NCI-H1092 treated with DMSO at 0.1 percent for 48 hours (cell line): ENCODE measurements at regions not wholly inside any gene's neighbourhood (a gene's known extent, or its start where the extent isn't known, plus 50 kb on each side); places are given as distances from the start of the nearest gene placed in this dataset.
"Not testable (repeated sequence)": the region's sequence is repeated elsewhere in the genome, so short reads cannot be mapped to it uniquely, and the experiment has no call there.

ENCODE experiments used
- DNase-seq: peaks from one replicate; lab custom pipeline; 2025; lab: John Stamatoyannopoulos, UW

GRCh38 chr17:71084838-71085237, 915.5 kb downstream of the KCNJ2 start:
- DNase-seq = no peak

GRCh38 chr17:71085238-71086033, 916.1 kb downstream of the KCNJ2 start:
- DNase-seq = peak; percentile 47

GRCh38 chr17:71089431-71089830, 920.1 kb downstream of the KCNJ2 start:
- no peak for DNase-seq

GRCh38 chr17:71098071-71098470, 928.7 kb downstream of the KCNJ2 start:
- DNase-seq = no peak

- DNase-seq = no peak
Observed at GRCh38 chr17:71099003-71099714, 929.8 kb downstream of the KCNJ2 start.

GRCh38 chr17:71102777-71103176, 933.4 kb downstream of the KCNJ2 start:
- DNase-seq = no peak

GRCh38 chr17:71104225-71104624, 934.9 kb downstream of the KCNJ2 start:
- DNase-seq = no peak

- not testable (repeated sequence) for DNase-seq
Observed at GRCh38 chr17:71106056-71106455, 936.7 kb downstream of the KCNJ2 start.

- no peak for DNase-seq
Observed at GRCh38 chr17:71107136-71107535, 937.8 kb downstream of the KCNJ2 start.

- no peak for DNase-seq
Observed at GRCh38 chr17:71109697-71110096, 940.4 kb downstream of the KCNJ2 start.

- no peak for DNase-seq
Observed at GRCh38 chr17:71110326-71110725, 941.0 kb downstream of the KCNJ2 start.

- DNase-seq = no peak
Observed at GRCh38 chr17:71111460-71111859, 942.1 kb downstream of the KCNJ2 start.

GRCh38 chr17:71111934-71112333, 942.6 kb downstream of the KCNJ2 start:
- no peak for DNase-seq

GRCh38 chr17:71113347-71113746, 944.0 kb downstream of the KCNJ2 start:
- no peak for DNase-seq

GRCh38 chr17:71114911-71115668, 945.8 kb downstream of the KCNJ2 start:
- no peak for DNase-seq

GRCh38 chr17:71115669-71115972, 946.3 kb downstream of the KCNJ2 start:
- DNase-seq = no peak

- no peak for DNase-seq
Observed at GRCh38 chr17:71117466-71117865, 948.1 kb downstream of the KCNJ2 start.

- DNase-seq = peak; percentile 83
Observed at GRCh38 chr17:71118039-71118438, 948.7 kb downstream of the KCNJ2 start.

- no peak for DNase-seq
Observed at GRCh38 chr17:71127416-71127815, 958.1 kb downstream of the KCNJ2 start.

- no peak for DNase-seq
Observed at GRCh38 chr17:71142333-71142732, 973.0 kb downstream of the KCNJ2 start.

GRCh38 chr17:71145486-71145885, 975.3 kb upstream of the SOX9 start:
- DNase-seq = no peak

GRCh38 chr17:71147906-71148305, 972.9 kb upstream of the SOX9 start:
- DNase-seq = no peak

GRCh38 chr17:71149607-71150006, 971.2 kb upstream of the SOX9 start:
- no peak for DNase-seq
